VCaP (cell line): ENCODE measurements at regions not wholly inside any gene's neighbourhood (a gene's known extent, or its start where the extent isn't known, plus 50 kb on each side); places are given as distances from the start of the nearest gene placed in this dataset.

Source experiments
- H3K27ac ChIP-seq: fragments of 450-650 bp; 2 replicates; pipeline ENCODE4 v1.5.1; 2017
- CTCF ChIP-seq: fragments of 450-650 bp; conservative IDR thresholded peaks from 2 replicates; pipeline ENCODE4 v1.5.1; 2017; ENCODE audit warnings: mild to moderate bottlenecking, moderate library complexity

- no peak for TF ChIP-seq CTCF
- no peak overlapping the region for H3K27ac ChIP-seq
Observed at GRCh38 chr17:14016858-14017257, 52.4 kb upstream of the COX10 start.

- TF ChIP-seq CTCF, result no peak
Observed at GRCh38 chr17:14019186-14019956, 49.9 kb upstream of the COX10 start.

More at GRCh38 chr17:14019186-14019956, 49.9 kb upstream of the COX10 start:
- H3K27ac ChIP-seq, result no peak overlapping the region
